SK-N-MC (cell line): ENCODE measurements at regions not wholly inside any gene's neighbourhood (a gene's known extent, or its start where the extent isn't known, plus 50 kb on each side); places are given as distances from the start of the nearest gene placed in this dataset.

Experiments
- DNase-seq: peaks from one replicate; pipeline ENCODE4 v3.0.0-alpha.2; 2011; ENCODE audit warnings: low read depth, low spot score
- H3K27ac ChIP-seq: fragments of 200-600 bp; sonication (generic); 2 replicates; pipeline ENCODE4 v1.5.1; 2016; ENCODE audit warnings: mixed run types
- H3K36me3 ChIP-seq: fragments of 200-600 bp; sonication (generic); 2 replicates; pipeline ENCODE4 v1.6.1; 2017; ENCODE audit warnings: antibody characterized with exemption, low read length, mixed read lengths; ENCODE audit not compliant: insufficient read depth
- H3K4me3 ChIP-seq: fragments of 200-600 bp; sonication (generic); 2 replicates; pipeline ENCODE4 v1.5.1; 2016
- H3K9ac ChIP-seq: fragments of 200-600 bp; sonication (generic); 2 replicates; pipeline ENCODE4 v1.8.0; 2017; ENCODE audit warnings: mixed run types, mixed read lengths; ENCODE audit not compliant: insufficient read length
- H3K9me3 ChIP-seq: fragments of 200-600 bp; sonication (generic); 2 replicates; pipeline ENCODE4 v1.6.1; 2017; ENCODE audit warnings: low read depth, mild to moderate bottlenecking, antibody characterized with exemption, low read length, moderate library complexity, mixed read lengths
- EZH2 ChIP-seq: fragments of 200-600 bp; sonication (generic); IDR thresholded peaks from one replicate; pipeline ENCODE4 v1.6.1; 2017; ENCODE audit warnings: antibody characterized with exemption
- FOXP2 ChIP-seq: optimal IDR thresholded peaks from 2 replicates; pipeline ENCODE3; 2011; ENCODE audit warnings: mild to moderate bottlenecking, moderate library complexity; ENCODE audit not compliant: insufficient read depth; ENCODE audit errors: extremely low read length, control extremely low read depth
- POLR2AphosphoS5 ChIP-seq: IDR thresholded peaks from 2 replicates; pipeline ENCODE4 v1.6.1; 2012; ENCODE audit warnings: mild to moderate bottlenecking, low read depth, low read length, borderline replicate concordance

DNA sequence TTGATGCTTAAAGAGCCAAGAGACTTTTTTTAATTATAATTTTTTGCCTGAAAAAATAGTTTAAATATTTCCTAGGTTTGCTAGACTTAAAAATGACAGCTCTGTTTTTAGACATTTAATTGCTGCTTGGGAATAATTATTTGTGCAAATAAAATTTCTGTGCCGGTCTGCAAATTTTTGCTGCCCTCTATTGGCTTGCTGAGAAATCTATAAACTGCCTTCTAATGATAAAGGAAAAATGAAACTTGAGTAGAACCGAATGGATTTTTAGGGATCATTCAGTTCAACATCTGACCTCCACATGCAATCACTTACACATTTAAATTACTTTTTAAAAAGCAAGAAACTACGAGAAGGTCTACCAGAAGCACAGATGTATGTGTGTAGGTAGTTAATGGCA lies 434.0 kb downstream of the FAM133A start:
- Histone ChIP-seq H3K9ac (no peak overlapping the region), H3K4me3 (no peak overlapping the region), H3K9me3 (no peaks in the 10 kb centered on the region), H3K27ac (no peak overlapping the region), H3K36me3 (no peaks in the 10 kb centered on the region)
- TF ChIP-seq POLR2AphosphoS5: no peak
- TF ChIP-seq FOXP2: no peak
- TF ChIP-seq EZH2: no peak
- DNase-seq: no peak

DNA sequence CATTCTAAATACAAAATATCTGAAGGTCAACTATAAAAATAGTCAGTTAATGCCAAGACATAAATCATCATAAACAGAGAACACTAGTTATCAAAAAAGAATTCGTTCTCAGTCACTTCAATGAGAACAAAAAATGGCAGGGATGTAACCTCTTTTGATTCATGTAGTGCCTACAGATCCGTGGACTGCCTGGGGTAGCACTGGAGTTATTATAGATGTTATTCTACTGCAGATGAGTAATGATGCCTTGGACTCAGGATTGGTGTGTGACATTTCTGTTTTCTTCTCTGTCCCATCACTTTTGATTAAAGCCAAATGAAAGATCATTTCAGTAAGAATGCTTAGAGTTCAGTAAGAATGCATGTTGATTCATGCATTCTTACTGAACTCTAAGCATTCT lies 440.4 kb downstream of the FAM133A start:
- DNase-seq: no peak
- no peaks in the 10 kb centered on the region for H3K36me3 ChIP-seq
- H3K9ac ChIP-seq: no peak overlapping the region
- TF ChIP-seq FOXP2: no peak
- TF ChIP-seq EZH2: no peak
- TF ChIP-seq POLR2AphosphoS5: no peak
- H3K27ac ChIP-seq: no peak overlapping the region
- H3K4me3 ChIP-seq: no peak overlapping the region
- no peaks in the 10 kb centered on the region for H3K9me3 ChIP-seq

DNA sequence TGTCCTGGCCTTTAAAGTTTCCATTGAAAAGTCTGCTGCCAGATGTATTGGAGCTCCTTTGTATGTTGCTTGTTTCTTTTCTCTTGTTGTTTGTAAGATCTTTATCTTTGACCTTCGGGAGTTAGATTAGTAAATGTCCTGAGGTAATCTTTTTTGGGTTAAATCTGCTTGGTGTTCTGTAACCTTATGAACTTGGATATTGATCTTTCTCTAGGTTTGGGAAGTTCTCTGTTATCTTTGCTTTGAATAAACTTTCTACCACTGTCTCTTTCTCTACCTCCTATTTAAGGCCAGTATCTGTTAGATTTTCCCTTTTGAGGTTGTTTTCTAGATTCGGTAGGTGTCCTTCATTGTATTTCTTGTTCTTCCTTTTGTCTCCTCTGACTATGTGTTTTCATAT lies 447.8 kb downstream of the FAM133A start:
- no peaks in the 10 kb centered on the region for H3K36me3 ChIP-seq
- no peak overlapping the region for H3K4me3 ChIP-seq
- no peak overlapping the region for H3K9ac ChIP-seq
- H3K9me3 ChIP-seq: no peaks in the 10 kb centered on the region
- no peak for DNase-seq
- no peak for TF ChIP-seq EZH2
- no peak for TF ChIP-seq FOXP2
- TF ChIP-seq POLR2AphosphoS5: no peak
- no peak overlapping the region for H3K27ac ChIP-seq

DNA sequence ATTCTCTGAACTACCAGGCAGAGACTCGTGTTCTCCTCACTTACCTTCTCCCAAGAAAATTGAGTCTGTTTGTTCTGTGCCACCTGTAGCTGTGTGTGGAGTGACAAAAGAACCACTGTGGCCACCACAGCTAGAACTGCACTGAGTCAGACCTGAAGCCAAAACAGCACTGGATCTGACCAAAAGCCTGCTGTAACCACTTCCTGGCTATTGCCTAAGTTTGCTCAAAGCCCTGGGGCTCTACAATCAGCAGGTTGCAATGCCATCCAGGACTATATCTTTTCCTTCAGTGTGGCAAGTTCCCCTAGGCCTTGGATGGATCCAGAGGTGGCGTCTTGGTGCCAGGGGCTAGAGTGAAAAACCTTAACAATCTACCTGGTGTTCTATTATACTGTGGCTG lies 449.1 kb downstream of the FAM133A start:
- DNase-seq: no peak
- Histone ChIP-seq H3K4me3 (no peak overlapping the region), H3K36me3 (no peaks in the 10 kb centered on the region), H3K27ac (no peak overlapping the region), H3K9ac (no peak overlapping the region), H3K9me3 (no peaks in the 10 kb centered on the region)
- TF ChIP-seq EZH2 (no peak), POLR2AphosphoS5 (no peak), FOXP2 (no peak)

DNA sequence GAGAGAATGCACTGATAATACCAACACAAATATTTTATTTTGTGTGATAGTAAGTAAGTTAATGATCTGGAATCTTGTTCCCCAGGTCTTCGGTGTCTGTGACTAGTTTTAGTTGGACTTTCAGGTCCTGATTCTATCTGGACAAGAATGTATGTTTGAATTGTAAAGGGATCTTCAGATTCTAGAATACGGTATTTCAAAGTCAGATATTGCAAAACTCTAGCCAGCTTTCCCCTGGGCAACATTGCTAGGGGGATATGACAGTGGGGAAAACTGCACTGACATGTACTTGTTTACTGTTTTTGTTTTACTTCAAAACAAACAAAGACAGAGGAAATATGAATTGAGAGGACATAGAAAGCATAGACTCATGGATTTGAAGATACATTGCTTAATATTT lies 489.0 kb downstream of the FAM133A start:
- TF ChIP-seq FOXP2 (no peak), POLR2AphosphoS5 (no peak), EZH2 (no peak)
- H3K4me3 ChIP-seq: no peak overlapping the region
- H3K36me3 ChIP-seq: no peaks in the 10 kb centered on the region
- no peaks in the 10 kb centered on the region for H3K9me3 ChIP-seq
- H3K27ac ChIP-seq: no peak overlapping the region
- no peak overlapping the region for H3K9ac ChIP-seq
- no peak for DNase-seq

DNA sequence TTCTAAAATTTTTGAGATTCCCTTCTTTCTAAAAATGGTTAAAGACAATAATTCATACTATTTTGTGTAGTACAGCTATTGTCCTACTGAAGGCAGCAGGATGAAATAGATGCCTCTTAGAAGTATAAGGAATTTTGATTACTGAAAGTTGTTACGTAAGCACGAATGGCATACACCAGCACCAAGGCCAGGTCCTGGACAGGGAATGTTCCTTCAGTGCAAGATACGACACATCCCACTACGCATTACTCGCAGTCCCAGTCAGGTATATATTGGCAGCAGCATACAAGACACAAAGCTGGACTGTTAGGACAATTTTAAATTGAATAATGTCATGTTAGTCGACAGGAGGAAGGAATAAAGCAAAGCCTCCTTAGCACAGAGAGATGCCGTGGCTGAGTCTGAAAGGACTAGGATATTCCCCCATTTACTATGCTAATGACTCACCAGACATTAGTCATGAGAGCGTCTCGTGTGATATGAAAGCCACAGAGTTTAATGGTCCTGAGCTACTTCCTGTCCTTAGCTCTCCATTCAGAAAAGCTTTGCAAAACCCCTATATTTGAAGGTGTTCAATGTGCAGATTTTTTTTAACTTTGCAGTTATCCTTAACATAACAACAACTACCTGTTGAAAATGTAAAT lies 504.3 kb downstream of the FAM133A start:
- H3K9ac ChIP-seq: no peak overlapping the region
- DNase-seq: no peak
- no peak overlapping the region for H3K27ac ChIP-seq
- TF ChIP-seq EZH2 (no peak), FOXP2 (no peak), POLR2AphosphoS5 (no peak)
- H3K9me3 ChIP-seq: 0 out of 2 replicates have a peak, but pooled peaks cover under 1% of the 10 kb centered on the region
- no peak overlapping the region for H3K4me3 ChIP-seq
- no peaks in the 10 kb centered on the region for H3K36me3 ChIP-seq

DNA sequence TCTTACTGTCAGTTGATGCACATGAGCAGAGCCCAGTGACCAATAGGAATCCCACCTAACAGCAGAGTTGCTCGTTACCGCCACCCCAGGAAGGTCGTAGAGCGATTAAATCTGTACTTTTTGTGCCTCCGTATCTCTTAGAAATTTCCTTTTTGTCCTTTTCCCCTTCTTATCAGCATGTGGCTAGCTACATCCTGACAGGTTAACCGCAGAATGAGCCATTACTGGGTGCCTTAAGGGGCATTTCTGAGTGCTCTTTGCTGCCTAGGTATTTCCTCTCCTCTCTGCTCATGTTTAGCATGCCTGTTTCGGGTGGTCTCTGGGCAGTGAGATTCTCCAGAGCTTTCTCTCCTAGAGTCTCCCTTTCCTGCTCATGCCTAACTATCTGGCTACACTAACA lies 530.5 kb downstream of the FAM133A start:
- no peak for DNase-seq
- H3K4me3 ChIP-seq: no peak overlapping the region
- no peaks in the 10 kb centered on the region for H3K36me3 ChIP-seq
- no peak for TF ChIP-seq EZH2
- no peak for TF ChIP-seq FOXP2
- TF ChIP-seq POLR2AphosphoS5: no peak
- no peaks in the 10 kb centered on the region for H3K9me3 ChIP-seq
- no peak overlapping the region for H3K9ac ChIP-seq
- H3K27ac ChIP-seq: no peak overlapping the region

DNA sequence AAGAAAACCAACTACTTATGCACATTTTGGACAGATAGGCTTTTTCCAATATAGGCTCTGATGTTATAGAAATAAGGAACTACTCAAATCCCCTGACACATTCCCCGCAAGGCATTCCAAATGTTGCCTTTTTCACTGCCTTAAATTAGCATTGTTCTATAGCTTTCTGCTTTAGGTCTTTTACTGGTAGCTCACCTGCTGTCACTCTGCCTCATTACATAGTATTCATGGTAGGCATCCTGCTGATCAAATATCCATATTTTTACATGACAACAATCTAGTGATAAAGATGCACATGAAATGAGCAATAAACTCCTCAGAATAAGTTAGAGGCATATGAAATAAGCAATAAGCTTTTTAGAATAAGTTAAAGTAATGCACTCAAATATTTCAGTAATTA lies 542.7 kb downstream of the FAM133A start:
- no peak overlapping the region for H3K4me3 ChIP-seq
- H3K36me3 ChIP-seq: no peaks in the 10 kb centered on the region
- H3K9ac ChIP-seq: no peak overlapping the region
- no peak overlapping the region for H3K27ac ChIP-seq
- no peaks in the 10 kb centered on the region for H3K9me3 ChIP-seq
- no peak for DNase-seq
- TF ChIP-seq POLR2AphosphoS5: no peak

DNA sequence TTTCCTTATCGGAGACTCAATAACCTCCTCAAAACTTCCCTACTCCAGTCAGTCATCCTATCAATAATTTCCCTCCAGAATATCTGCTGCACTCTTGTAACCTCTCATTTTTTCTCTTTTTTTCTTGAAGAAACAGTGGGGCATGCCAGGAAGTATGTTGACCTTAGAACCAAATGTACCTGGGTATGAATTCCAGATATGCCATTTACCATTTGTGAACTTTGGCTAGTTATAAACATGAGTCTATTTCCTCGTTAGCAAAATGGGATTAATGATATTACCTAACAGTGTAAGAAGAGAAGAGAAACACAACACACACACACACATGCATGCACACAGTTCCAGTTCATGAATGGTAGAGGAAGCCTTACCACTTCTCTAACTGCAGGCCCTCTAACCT lies 578.2 kb downstream of the FAM133A start:
- Histone ChIP-seq H3K36me3 (no peaks in the 10 kb centered on the region), H3K27ac (no peak overlapping the region), H3K9ac (no peak overlapping the region), H3K9me3 (no peaks in the 10 kb centered on the region), H3K4me3 (no peak overlapping the region)
- TF ChIP-seq FOXP2: no peak
- TF ChIP-seq POLR2AphosphoS5: no peak
- no peak for TF ChIP-seq EZH2
- no peak for DNase-seq
